H1 (cell line): ENCODE measurements at regions not wholly inside any gene's neighbourhood (a gene's known extent, or its start where the extent isn't known, plus 50 kb on each side); places are given as distances from the start of the nearest gene placed in this dataset.

Experiments
- TF ChIP-seq, protein P1 (sequence below): fragments of 300-600 bp; sonication (generic); IDR thresholded peaks from 2 replicates; pipeline ENCODE4 v1.7.1; 2012; ENCODE audit warnings: low read length, moderate library complexity, mild to moderate bottlenecking, inconsistent platforms; ENCODE audit not compliant: insufficient replicate concordance
- TF ChIP-seq, protein P2 (sequence below): IDR thresholded peaks from 2 replicates; pipeline ENCODE4 v1.6.1; 2012; ENCODE audit warnings: inconsistent platforms

DNA sequence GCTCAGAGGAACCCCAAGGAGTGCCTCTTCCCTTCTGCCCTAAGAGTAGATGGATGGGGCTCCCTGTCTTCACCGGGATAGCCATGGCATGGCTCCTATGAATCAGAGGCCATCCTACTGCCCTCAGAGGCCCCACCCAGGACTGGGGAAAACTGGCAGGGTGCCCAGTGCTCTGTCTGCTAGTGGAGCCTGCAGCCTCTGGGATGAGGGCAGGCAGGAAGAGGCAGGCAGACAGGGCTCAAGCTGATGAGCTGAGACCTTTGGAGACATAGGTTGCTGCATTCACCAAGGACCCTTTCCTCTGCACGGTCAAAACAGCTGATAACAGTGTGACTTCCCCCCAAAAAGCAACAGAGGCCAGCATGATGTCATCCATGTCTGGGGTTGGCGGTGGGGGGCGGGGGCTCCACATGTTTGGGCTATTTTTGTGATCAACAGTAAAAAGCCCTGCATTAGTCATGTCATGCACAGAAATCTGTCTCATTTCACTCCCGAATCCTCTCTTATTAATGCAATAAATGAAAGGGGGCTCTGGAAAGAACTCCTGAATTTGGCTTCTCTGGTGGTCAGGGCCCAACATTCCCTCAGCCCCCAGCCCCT lies 207.6 kb upstream of the MAMLD1 start (continued):
- TF ChIP-seq, protein P1, sequence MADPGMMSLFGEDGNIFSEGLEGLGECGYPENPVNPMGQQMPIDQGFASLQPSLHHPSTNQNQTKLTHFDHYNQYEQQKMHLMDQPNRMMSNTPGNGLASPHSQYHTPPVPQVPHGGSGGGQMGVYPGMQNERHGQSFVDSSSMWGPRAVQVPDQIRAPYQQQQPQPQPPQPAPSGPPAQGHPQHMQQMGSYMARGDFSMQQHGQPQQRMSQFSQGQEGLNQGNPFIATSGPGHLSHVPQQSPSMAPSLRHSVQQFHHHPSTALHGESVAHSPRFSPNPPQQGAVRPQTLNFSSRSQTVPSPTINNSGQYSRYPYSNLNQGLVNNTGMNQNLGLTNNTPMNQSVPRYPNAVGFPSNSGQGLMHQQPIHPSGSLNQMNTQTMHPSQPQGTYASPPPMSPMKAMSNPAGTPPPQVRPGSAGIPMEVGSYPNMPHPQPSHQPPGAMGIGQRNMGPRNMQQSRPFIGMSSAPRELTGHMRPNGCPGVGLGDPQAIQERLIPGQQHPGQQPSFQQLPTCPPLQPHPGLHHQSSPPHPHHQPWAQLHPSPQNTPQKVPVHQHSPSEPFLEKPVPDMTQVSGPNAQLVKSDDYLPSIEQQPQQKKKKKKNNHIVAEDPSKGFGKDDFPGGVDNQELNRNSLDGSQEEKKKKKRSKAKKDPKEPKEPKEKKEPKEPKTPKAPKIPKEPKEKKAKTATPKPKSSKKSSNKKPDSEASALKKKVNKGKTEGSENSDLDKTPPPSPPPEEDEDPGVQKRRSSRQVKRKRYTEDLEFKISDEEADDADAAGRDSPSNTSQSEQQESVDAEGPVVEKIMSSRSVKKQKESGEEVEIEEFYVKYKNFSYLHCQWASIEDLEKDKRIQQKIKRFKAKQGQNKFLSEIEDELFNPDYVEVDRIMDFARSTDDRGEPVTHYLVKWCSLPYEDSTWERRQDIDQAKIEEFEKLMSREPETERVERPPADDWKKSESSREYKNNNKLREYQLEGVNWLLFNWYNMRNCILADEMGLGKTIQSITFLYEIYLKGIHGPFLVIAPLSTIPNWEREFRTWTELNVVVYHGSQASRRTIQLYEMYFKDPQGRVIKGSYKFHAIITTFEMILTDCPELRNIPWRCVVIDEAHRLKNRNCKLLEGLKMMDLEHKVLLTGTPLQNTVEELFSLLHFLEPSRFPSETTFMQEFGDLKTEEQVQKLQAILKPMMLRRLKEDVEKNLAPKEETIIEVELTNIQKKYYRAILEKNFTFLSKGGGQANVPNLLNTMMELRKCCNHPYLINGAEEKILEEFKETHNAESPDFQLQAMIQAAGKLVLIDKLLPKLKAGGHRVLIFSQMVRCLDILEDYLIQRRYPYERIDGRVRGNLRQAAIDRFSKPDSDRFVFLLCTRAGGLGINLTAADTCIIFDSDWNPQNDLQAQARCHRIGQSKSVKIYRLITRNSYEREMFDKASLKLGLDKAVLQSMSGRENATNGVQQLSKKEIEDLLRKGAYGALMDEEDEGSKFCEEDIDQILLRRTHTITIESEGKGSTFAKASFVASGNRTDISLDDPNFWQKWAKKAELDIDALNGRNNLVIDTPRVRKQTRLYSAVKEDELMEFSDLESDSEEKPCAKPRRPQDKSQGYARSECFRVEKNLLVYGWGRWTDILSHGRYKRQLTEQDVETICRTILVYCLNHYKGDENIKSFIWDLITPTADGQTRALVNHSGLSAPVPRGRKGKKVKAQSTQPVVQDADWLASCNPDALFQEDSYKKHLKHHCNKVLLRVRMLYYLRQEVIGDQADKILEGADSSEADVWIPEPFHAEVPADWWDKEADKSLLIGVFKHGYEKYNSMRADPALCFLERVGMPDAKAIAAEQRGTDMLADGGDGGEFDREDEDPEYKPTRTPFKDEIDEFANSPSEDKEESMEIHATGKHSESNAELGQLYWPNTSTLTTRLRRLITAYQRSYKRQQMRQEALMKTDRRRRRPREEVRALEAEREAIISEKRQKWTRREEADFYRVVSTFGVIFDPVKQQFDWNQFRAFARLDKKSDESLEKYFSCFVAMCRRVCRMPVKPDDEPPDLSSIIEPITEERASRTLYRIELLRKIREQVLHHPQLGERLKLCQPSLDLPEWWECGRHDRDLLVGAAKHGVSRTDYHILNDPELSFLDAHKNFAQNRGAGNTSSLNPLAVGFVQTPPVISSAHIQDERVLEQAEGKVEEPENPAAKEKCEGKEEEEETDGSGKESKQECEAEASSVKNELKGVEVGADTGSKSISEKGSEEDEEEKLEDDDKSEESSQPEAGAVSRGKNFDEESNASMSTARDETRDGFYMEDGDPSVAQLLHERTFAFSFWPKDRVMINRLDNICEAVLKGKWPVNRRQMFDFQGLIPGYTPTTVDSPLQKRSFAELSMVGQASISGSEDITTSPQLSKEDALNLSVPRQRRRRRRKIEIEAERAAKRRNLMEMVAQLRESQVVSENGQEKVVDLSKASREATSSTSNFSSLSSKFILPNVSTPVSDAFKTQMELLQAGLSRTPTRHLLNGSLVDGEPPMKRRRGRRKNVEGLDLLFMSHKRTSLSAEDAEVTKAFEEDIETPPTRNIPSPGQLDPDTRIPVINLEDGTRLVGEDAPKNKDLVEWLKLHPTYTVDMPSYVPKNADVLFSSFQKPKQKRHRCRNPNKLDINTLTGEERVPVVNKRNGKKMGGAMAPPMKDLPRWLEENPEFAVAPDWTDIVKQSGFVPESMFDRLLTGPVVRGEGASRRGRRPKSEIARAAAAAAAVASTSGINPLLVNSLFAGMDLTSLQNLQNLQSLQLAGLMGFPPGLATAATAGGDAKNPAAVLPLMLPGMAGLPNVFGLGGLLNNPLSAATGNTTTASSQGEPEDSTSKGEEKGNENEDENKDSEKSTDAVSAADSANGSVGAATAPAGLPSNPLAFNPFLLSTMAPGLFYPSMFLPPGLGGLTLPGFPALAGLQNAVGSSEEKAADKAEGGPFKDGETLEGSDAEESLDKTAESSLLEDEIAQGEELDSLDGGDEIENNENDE, result no peak
- TF ChIP-seq, protein P2, sequence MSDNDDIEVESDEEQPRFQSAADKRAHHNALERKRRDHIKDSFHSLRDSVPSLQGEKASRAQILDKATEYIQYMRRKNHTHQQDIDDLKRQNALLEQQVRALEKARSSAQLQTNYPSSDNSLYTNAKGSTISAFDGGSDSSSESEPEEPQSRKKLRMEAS, result no peak
